ENCODE measurements at regions not wholly inside any gene's neighbourhood (a gene's known extent, or its start where the extent isn't known, plus 50 kb on each side); places are given as distances from the start of the nearest gene placed in this dataset.

- ATAC-seq (no peak), DNase-seq (no peak)
- intact Hi-C loops (cut with DNase I) = no loop called here
- Histone ChIP-seq H3K4me1 (peaks cover 0 to 8% (median 0%) of the 10 kb centered on the region in 12 donors), H3K27ac (no peak overlapping the region), H3K36me3 (no peaks in the 10 kb centered on the region), H3K27me3 (no peaks in the 10 kb centered on the region), H3K4me3 (no peak overlapping the region), H3K9me3 (no peaks in the 10 kb centered on the region)
- 55 to 72% (median 60%) methylated on average over 3 of the region's 3 CpGs for WGBS, 4 donors
- no peak for TF ChIP-seq CTCF (IDR thresholded peaks at IDR 0.05)
- no peak for TF ChIP-seq POLR2A (IDR thresholded peaks at IDR 0.05)
Observed at GRCh38 chr2:63663013-63663864, 74.5 kb downstream of the MDH1 start.

DNA sequence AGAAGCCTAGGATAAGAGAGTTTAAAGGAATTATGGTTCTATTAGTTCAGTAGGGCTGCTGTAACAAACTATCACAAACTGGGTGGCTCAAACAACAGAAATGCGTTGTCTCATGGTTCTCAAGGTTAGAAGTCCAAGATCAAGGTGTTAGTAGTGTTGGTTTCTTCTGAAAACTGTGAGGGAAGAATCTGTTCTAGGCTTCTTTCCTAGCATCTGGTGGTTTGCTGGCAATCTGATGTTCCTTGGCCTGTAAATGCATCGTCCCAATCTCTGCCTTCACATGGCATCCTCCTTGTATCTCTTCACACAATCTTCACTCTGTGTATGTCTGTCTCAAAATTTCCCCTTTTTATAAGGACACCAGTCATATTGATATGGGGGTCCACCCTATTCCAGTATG is 76.3 kb downstream of the MDH1 start:
- 40 to 61% (median 45%) methylated on average over 2 of the region's 2 CpGs for WGBS, 4 donors
- DNase-seq (no peak), ATAC-seq (no peak)
- Histone ChIP-seq H3K36me3 (no peaks in the 10 kb centered on the region), H3K27ac (no peak overlapping the region), H3K4me3 (no peak overlapping the region), H3K9me3 (no peaks in the 10 kb centered on the region), H3K27me3 (no peaks in the 10 kb centered on the region), H3K4me1 (no peaks in the 10 kb centered on the region)
- no peak for TF ChIP-seq POLR2A (IDR thresholded peaks at IDR 0.05)
- no peak for TF ChIP-seq CTCF (IDR thresholded peaks at IDR 0.05)
- intact Hi-C loops (cut with DNase I) = no loop called here

- no peaks in the 10 kb centered on the region for H3K27me3 ChIP-seq
- DNase-seq (no peak), ATAC-seq (no peak)
- H3K4me1 ChIP-seq = no peaks in the 10 kb centered on the region
- no peaks in the 10 kb centered on the region for H3K9me3 ChIP-seq
- no peak overlapping the region for H3K4me3 ChIP-seq
- WGBS, 4 donors = 61 to 71% (median 68%) methylated on average over 2 of the region's 2 CpGs
- intact Hi-C loops (cut with DNase I) = no loop called here
- TF ChIP-seq POLR2A (IDR thresholded peaks at IDR 0.05) (no peak), CTCF (IDR thresholded peaks at IDR 0.05) (no peak)
- H3K36me3 ChIP-seq = no peaks in the 10 kb centered on the region
- H3K27ac ChIP-seq = no peak overlapping the region
Observed at GRCh38 chr2:63665846-63666475, 77.2 kb downstream of the MDH1 start.

GRCh38 chr2:63667132-63667700 is 78.5 kb downstream of the MDH1 start:
- Histone ChIP-seq H3K36me3 (no peaks in the 10 kb centered on the region), H3K4me3 (no peak overlapping the region), H3K27me3 (no peaks in the 10 kb centered on the region), H3K27ac (no peak overlapping the region), H3K4me1 (no peaks in the 10 kb centered on the region), H3K9me3 (no peaks in the 10 kb centered on the region)
- 87 to 92% (median 91%) methylated on average over 3 of the region's 3 CpGs for WGBS, 4 donors
- ATAC-seq (no peak), DNase-seq (no peak)
- intact Hi-C loops (cut with DNase I) = no loop called here
- TF ChIP-seq CTCF (IDR thresholded peaks at IDR 0.05) = no peak
- TF ChIP-seq POLR2A (IDR thresholded peaks at IDR 0.05) = no peak
